Skin of body (tissue), 1 donor: ENCODE measurements at regions not wholly inside any gene's neighbourhood (a gene's known extent, or its start where the extent isn't known, plus 50 kb on each side); places are given as distances from the start of the nearest gene placed in this dataset.

Experiments
- DNase-seq: peaks from one replicate; lab custom pipeline; 2025; lab: John Stamatoyannopoulos, UW

- DNase-seq = no peak
These were observed 148.9 kb upstream of the PEX5L start for GRCh38 chr3:180185650-180186049.

- no peak for DNase-seq
These were observed 152.0 kb upstream of the PEX5L start for GRCh38 chr3:180188512-180189309.

GRCh38 chr3:180189310-180189648, 152.5 kb upstream of the PEX5L start:
- DNase-seq = no peak

DNA sequence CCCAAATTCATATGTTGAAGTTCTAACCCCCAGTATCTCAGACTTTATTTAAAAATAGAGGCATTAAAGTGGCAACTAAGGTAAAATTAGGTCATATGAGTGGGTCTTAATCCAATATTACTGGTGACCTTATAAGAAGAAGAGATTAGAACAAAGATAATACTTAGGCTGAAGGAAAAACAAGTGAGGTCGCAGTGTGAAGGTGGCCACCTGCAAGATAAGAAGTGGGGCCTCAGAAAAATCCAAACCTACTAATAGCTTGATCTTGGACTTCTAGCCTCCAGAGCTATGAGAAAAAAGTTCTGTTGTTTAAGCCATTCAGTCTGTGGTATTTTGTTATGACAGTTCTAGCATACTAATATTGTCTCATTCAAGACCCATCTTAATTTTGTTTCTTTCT, 159.9 kb upstream of the PEX5L start:
- DNase-seq = no peak

DNA sequence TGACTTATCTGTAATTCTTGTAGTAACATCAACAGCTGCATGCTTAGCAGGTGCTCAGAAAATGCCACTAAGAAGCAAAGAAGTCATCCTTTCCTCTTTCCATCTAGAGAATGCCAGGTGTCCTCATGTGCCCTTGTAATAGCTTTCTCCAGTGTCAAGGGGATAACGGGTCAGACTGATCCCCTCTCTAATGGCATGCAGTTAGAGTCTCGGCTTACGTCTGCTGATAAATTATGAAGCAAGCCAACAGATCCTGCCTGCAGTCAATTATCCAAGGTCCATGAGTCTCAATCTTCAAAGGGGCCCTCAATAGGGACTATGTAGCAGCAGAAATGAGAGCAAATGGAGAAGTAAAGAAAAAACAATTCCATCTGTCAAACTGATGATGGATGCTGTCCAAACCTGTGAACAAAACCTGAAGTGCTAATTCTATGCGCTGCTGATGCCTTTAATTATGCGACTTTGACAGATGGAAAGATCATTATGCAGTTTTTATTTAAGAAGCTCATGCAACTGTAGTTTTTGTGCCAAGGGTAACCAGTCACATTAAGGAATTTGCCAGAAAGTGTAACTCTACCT, 162.8 kb upstream of the PEX5L start:
- DNase-seq = no peak

- DNase-seq = no peak
These were observed 179.1 kb upstream of the PEX5L start for GRCh38 chr3:180215866-180216265.

DNA sequence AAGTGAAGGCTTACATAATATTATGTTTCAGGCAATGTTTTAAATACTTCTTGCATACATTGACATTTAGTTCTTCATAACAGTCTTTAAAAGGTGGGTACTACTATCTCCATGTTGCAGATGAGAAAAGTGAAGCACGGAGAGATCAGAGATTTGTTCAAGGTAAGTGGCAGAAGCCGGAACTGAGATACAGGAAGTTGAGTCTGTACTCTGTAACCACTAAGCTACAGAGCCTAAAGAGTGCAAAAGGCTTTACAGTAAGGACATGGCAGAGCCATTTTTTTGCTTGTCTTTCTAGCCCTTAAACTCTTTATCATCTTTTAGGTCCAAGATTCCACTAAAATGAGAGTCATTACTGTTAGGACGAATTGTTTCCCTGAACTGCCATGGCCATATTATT, 186.5 kb upstream of the PEX5L start:
- DNase-seq = no peak

DNA sequence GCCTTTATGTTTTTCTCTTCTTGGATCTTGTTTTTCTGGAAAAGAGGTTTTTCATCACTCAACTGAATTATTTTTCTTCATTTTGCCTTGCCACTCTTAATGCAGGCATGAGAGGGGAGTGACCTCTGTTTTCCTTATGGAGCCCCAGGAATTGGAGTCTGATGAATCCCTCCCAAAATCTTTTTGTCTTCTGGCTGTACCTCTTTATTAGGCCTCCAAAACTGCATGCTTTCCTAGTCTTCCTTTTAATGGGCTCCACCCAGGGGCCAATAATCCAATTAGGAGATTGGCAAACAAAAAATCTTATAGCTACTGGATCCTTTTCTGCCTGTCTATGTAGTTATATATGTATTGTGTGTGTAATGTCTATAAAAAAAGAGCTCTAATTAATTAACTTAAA, 192.4 kb upstream of the PEX5L start:
- DNase-seq = no peak

DNA sequence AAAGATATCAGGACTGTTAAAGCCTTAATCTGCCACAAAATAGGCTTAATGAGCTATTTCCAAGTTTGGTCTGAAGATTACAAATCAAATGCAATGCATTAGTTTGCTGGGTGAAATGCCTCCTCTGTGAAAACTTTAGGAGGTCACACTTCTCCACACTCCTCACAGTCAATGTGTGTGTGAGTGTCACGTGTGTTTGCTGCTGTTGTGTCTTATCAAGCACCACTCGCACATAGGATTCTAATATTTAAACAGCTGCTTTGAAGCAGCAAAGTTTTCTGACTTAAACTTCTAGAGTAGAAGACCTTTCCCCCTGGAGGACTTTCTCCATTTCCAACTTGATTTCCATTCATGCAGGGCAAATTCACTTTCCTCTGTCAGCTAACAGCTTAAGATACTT, 203.2 kb upstream of the PEX5L start:
- DNase-seq = no peak

DNA sequence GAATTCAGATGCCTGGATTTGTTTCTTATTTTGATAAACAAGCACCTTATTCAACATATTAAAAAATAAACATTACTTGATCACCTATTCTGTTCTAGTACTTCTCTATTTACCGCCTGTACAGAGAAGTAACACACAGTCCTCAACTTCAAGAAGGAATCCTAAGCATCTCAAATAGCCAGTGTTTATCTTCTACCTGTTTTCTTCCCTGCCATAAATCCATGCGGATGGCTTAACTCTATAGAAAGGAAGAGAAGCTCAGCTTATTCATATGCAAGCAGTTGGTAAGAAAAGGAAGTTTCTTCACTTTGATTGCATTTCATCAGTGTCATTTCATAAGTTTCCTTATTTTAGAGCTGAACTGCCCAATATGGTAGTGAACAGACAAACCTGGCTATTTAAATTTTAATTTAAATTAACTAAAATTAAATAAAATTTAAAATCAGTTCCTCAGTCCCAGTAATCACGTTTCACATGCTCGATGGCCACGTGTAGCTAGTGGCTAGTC, 210.0 kb upstream of the PEX5L start:
- DNase-seq = no peak

- DNase-seq = no peak
These were observed 213.4 kb upstream of the PEX5L start for GRCh38 chr3:180250172-180250571.

- DNase-seq = no peak
These were observed 215.9 kb upstream of the PEX5L start for GRCh38 chr3:180252683-180253082.

GRCh38 chr3:180253283-180253682, 216.5 kb upstream of the PEX5L start:
- no peak for DNase-seq

- DNase-seq = no peak
These were observed 227.7 kb upstream of the PEX5L start for GRCh38 chr3:180264479-180264878.

DNA sequence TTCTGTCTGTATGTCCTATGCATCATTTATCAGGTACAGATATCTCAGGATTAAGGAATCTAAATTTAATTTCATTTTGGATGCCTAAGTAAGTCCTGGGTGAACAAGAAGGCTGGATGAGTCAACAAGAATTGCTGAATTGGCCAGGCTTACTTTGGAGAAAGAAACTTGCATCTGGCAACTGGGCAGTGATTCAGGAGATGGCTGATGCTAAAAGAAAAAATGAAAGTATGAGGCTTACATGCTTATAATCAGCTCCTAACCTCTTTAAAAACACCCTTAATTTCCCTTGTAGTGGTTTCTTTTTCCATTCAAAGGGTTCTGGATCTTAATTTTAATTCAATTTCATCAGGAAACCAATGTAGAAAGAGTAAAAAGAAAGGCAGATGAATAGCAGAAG, 228.8 kb upstream of the PEX5L start:
- DNase-seq = no peak

GRCh38 chr3:180267202-180267843, 230.6 kb upstream of the PEX5L start:
- no peak for DNase-seq

DNA sequence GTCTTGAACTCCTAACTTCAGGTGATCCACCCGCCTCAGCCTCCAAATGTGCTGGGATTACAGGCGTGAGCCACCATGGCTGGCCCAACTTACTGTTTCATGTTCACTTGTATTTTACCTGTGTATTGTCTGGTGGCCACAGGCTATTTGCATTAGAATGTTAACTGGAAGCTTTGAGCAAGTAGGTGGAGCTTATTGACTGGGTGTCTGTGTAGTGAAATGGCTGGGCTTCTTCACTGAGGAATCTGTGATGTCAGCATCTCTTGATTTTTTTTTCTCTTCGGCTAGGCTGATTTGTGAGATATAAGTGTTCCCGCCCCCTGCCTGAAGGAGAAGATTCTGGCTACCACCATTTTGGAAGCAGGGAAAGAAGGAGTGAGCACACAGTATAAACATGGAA, 237.8 kb upstream of the PEX5L start:
- DNase-seq = no peak

GRCh38 chr3:180275176-180275575, 238.4 kb upstream of the PEX5L start:
- no peak for DNase-seq

DNA sequence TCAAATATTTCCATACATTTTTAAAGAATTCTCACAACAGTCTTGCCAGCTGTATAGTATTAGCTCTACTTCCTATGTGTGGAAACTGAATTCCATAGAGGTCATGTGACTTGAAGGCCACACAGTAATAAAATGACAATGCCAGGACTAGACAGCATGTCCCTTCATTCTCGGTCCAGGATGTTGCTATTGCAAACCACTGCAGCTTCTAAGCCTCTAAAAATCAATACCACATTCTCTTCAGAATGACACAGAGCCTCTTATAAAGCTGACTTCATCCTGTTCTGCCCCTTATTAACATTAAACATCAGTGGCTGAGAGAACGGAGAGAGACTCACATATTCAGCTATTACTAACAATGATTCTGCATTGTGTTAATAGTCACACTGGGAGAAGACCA, 240.3 kb upstream of the PEX5L start:
- peak; percentile 58 for DNase-seq

DNA sequence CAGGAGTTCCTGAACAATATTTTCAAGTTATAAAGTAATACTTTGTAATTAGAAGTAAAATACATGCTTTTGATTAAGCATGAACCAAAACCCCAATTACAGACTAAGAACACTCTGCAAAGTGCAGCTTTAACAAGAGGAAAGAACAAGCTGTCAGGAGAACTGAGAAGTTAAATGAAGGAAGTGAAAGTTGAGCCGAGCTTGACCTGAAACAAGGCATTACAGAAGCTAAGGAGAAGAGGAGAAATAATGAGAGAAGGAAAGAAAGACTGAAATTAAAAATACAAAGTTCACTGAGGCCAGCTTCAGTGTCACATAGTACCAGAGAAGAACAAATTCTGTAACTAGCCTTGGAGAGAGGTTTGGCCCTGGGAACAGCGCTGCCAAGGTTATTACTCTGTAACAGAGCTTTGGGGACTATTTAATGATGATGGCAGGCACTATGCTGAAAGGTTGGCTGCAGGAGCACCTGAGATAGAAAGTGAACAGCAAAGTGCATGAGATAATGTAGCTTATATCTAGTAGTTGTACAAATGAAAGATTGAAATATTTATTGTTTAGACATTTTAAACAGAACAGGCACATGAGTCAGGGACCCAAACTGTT, 241.9 kb upstream of the PEX5L start:
- DNase-seq = no peak

DNA sequence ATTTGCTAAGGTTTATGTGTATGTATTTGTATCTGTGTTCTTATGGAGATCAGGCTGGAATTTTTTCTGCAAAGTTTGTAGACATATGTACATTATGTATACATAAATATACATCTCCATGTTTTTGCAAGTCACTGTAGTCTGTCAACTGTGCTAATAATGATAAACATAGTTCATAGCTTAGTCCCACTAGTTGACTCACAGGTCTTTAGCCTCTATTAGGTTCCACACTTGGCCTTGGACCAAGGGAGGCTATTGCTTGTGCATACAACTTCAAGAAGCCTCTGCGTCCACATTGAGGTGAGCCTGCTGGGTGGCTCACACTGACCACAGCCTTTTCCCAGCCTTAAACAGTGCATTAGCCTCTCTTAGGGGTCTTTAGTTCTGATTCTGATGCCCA, 243.8 kb upstream of the PEX5L start:
- no peak for DNase-seq

- no peak for DNase-seq
These were observed 245.6 kb upstream of the PEX5L start for GRCh38 chr3:180282386-180282785.
